HCT116 (cell line): ENCODE measurements at regions not wholly inside any gene's neighbourhood (a gene's known extent, or its start where the extent isn't known, plus 50 kb on each side); places are given as distances from the start of the nearest gene placed in this dataset.

Source experiments
- ATAC-seq: fragments of 200-7000 bp; cut with Tn5 transposase; 2 replicates; pipeline ENCODE4 v1.9.1; 2020; ENCODE audit warnings: mild to moderate bottlenecking, moderate library complexity
- BruUV-seq: library from RNA; stranded (reverse); fragments of 400-500 nt; replicated peaks from 2 replicates; lab custom pipeline; 2021; lab: Mats Ljungman, UMichigan
- CTCF ChIA-PET: fragments of 300-600 bp; sonication (Branson Sonifier 250); formaldehyde crosslinking; loops from one replicate; lab custom pipeline; 2021; ENCODE audit warnings: antibody characterized with exemption; lab: Charles Lee
- POLR2A ChIA-PET: fragments of 300-600, 350-600 bp; sonication (Branson Sonifier 250); formaldehyde crosslinking; loops from one replicate; lab custom pipeline; 2021; ENCODE audit warnings: antibody characterized with exemption; lab: Charles Lee
- RAD21 ChIA-PET, 2 experiments: fragments of 300-600 bp; sonication (Branson Sonifier 250); formaldehyde crosslinking; loops; one replicate each; lab custom pipeline; 2023; ENCODE audit warnings: low total read pairs in 2 of 2; ENCODE audit not compliant: uncharacterized antibody in 2 of 2, unreplicated experiment in 2 of 2, low non-redundant PET in 1 of 2; lab: Charles Lee
- DNase-seq: peaks from one replicate; pipeline ENCODE4 v3.0.0-alpha.2; 2010; ENCODE audit warnings: low read depth, low spot score
- H2AFZ ChIP-seq: fragments of 200-600 bp; shearing (Covaris generic), sonication (generic); 2 replicates; pipeline ENCODE4 v1.6.1; 2017; ENCODE audit warnings: low read depth, mixed run types, mixed read lengths, antibody characterized with exemption, low read length; ENCODE audit not compliant: poor library complexity, severe bottlenecking
- H3K27ac ChIP-seq: 2 replicates; pipeline ENCODE4 v1.5.1; 2012; ENCODE audit warnings: low read depth, low read length
- H3K27me3 ChIP-seq: fragments of 200-600 bp; sonication (generic); 2 replicates; pipeline ENCODE4 v1.6.1; 2016; ENCODE audit warnings: mixed run types, low read length, mixed read lengths; ENCODE audit not compliant: insufficient read depth
- H3K36me3 ChIP-seq, 2 experiments: fragments of 200-500 bp in 1 of 2; fragments of 200-600 bp in 1 of 2; sonication (Bioruptor generic) in 1 of 2; sonication (generic) in 1 of 2; 2 replicates each; pipeline versions ENCODE4 v1.5.1 to v1.6.1; 2014 to 2016; ENCODE audit warnings: low read length in 2 of 2, inconsistent platforms in 1 of 2, mixed read lengths in 1 of 2, mixed run types in 1 of 2; ENCODE audit not compliant: insufficient read depth in 2 of 2, control insufficient read depth in 1 of 2
- H3K4me1 ChIP-seq, 2 experiments: fragments of 200-600 bp in 1 of 2; sonication (generic) in 1 of 2; 2 replicates each; pipeline versions ENCODE4 v1.5.1 to v1.6.1; 2012 to 2017; ENCODE audit warnings: low read length in 2 of 2, inconsistent platforms in 1 of 2, mild to moderate bottlenecking in 1 of 2, mixed read lengths in 1 of 2, mixed run types in 1 of 2, moderate library complexity in 1 of 2; ENCODE audit not compliant: insufficient read depth in 2 of 2, control insufficient read depth in 1 of 2
- H3K4me2 ChIP-seq: fragments of 200-600 bp; sonication (generic); 2 replicates; pipeline ENCODE4 v1.6.1; 2017; ENCODE audit warnings: mixed run types, low read length, mixed read lengths
- H3K4me3 ChIP-seq, 2 experiments: fragments of 200-600 bp in 1 of 2; sonication (generic) in 1 of 2; replicated peaks in 1 of 2; 2 replicates each; pipeline ENCODE4 v1.5.1; 2011 to 2016; ENCODE audit warnings: low read length in 2 of 2, control low read depth in 1 of 2, low read depth in 1 of 2, mild to moderate bottlenecking in 1 of 2, mixed read lengths in 1 of 2, mixed run types in 1 of 2
- H3K79me2 ChIP-seq: fragments of 200-600 bp; sonication (generic); 2 replicates; pipeline ENCODE4 v1.6.1; 2017; ENCODE audit warnings: mild to moderate bottlenecking, mixed run types, low read length, moderate library complexity, mixed read lengths; ENCODE audit not compliant: insufficient read depth
- H3K9ac ChIP-seq: fragments of 200-600 bp; sonication (generic); 2 replicates; pipeline ENCODE4 v1.6.1; 2016; ENCODE audit warnings: low read length, mixed read lengths
- H3K9me2 ChIP-seq: fragments of 200-600 bp; sonication (generic), shearing (Covaris generic); 2 replicates; pipeline ENCODE4 v1.6.1; 2017; ENCODE audit warnings: mixed run types, mild to moderate bottlenecking, moderate library complexity; ENCODE audit not compliant: insufficient read depth
- H3K9me3 ChIP-seq, 2 experiments: fragments of 200-500 bp in 1 of 2; fragments of 200-600 bp in 1 of 2; sonication (Bioruptor generic) in 1 of 2; sonication (generic) in 1 of 2; 2 replicates each; pipeline ENCODE4 v1.6.1; 2014 to 2017; ENCODE audit warnings: low read length in 2 of 2, mixed read lengths in 2 of 2, inconsistent platforms in 1 of 2, low read depth in 1 of 2, mild to moderate bottlenecking in 1 of 2, mixed run types in 1 of 2, moderate library complexity in 1 of 2; ENCODE audit not compliant: control insufficient read depth in 1 of 2, insufficient read depth in 1 of 2
- H4K20me1 ChIP-seq: fragments of 200-600 bp; sonication (generic), shearing (Covaris generic); 2 replicates; pipeline ENCODE4 v1.6.1; 2017; ENCODE audit warnings: mixed run types, mild to moderate bottlenecking, moderate library complexity; ENCODE audit not compliant: insufficient read depth
- POLR2AphosphoS5 ChIP-seq: IDR thresholded peaks from 2 replicates; pipeline ENCODE4 v1.6.1; 2011; ENCODE audit warnings: mild to moderate bottlenecking, low read depth, low read length, moderate library complexity
- REST ChIP-seq: IDR thresholded peaks from 2 replicates; pipeline ENCODE4 v1.6.1; 2012; ENCODE audit warnings: low read depth
- intact Hi-C: fragments of 100-400 bp; cut with micrococcal nuclease; formaldehyde crosslinking; loops from 2 replicates; pipeline ENCODE4 v1.10.0; 2022
- TF ChIP-seq, protein P1 (sequence below), 3 experiments: fragments of 200-600 bp in 1 of 3; sonication (generic) in 1 of 3; IDR thresholded peaks in 2 of 3; conservative IDR thresholded peaks in 1 of 3; 2 replicates each; pipeline ENCODE4 v1.5.1; 2012 to 2017; ENCODE audit warnings: low read depth in 2 of 3, low read length in 2 of 3, antibody characterized with exemption in 1 of 3, borderline replicate concordance in 1 of 3, control low read depth in 1 of 3, mild to moderate bottlenecking in 1 of 3, mixed read lengths in 1 of 3, mixed run types in 1 of 3, moderate library complexity in 1 of 3; ENCODE audit not compliant: insufficient read depth in 1 of 3

- intact Hi-C loops, result no loop called here
- Histone ChIP-seq H3K36me3 (no peaks in the 10 kb centered on the region), H3K4me1 (no peaks in the 10 kb centered on the region), H3K9me3 (no peaks in the 10 kb centered on the region), H3K27ac (no peak overlapping the region), H2AFZ (no peak overlapping the region), H3K27me3 (no peaks in the 10 kb centered on the region; the same call in 1 of the 2 replicates), H4K20me1 (no peaks in the 10 kb centered on the region), H3K4me2 (no peak overlapping the region), H3K79me2 (no peaks in the 10 kb centered on the region), H3K9ac (no peak overlapping the region), H3K4me3 (no peak overlapping the region), H3K9me2 (no peaks in the 10 kb centered on the region)
- DNase-seq (no peak), ATAC-seq (no peak)
- RAD21 ChIA-PET, result no interaction called here
- POLR2A ChIA-PET, result no interaction called here
- BruUV-seq, result no TSS peak
- TF ChIP-seq, protein P1, sequence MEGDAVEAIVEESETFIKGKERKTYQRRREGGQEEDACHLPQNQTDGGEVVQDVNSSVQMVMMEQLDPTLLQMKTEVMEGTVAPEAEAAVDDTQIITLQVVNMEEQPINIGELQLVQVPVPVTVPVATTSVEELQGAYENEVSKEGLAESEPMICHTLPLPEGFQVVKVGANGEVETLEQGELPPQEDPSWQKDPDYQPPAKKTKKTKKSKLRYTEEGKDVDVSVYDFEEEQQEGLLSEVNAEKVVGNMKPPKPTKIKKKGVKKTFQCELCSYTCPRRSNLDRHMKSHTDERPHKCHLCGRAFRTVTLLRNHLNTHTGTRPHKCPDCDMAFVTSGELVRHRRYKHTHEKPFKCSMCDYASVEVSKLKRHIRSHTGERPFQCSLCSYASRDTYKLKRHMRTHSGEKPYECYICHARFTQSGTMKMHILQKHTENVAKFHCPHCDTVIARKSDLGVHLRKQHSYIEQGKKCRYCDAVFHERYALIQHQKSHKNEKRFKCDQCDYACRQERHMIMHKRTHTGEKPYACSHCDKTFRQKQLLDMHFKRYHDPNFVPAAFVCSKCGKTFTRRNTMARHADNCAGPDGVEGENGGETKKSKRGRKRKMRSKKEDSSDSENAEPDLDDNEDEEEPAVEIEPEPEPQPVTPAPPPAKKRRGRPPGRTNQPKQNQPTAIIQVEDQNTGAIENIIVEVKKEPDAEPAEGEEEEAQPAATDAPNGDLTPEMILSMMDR (IDR thresholded peaks at IDR 0.05 in 2 of 3, conservative IDR thresholded peaks at IDR 0.05 in 1 of 3; ENCODE audit: borderline replicate concordance in 1 of 3, insufficient read depth in 1 of 3, low read depth in 2 of 3, low read length in 2 of 3), result no peak
- no peak for TF ChIP-seq REST
- TF ChIP-seq POLR2AphosphoS5, result no peak
- CTCF ChIA-PET, result no interaction called here
These were observed 216.7 kb downstream of the IL20RB start for GRCh38 chr3:137174514-137174913.
